Stimulated activated CD8-positive, alpha-beta memory T cell treated with anti-CD3 and anti-CD28 coated beads, Interleukin-15, amount 100 ng/mL, for 48 hours (primary cell): ENCODE measurements at regions not wholly inside any gene's neighbourhood (a gene's known extent, or its start where the extent isn't known, plus 50 kb on each side); places are given as distances from the start of the nearest gene placed in this dataset.

Source experiments
- DNase-seq, 2 donors: peaks; one replicate each; pipeline ENCODE4 v3.0.0-alpha.2; 2020; ENCODE audit warnings: low read depth in 2 of 2

GRCh38 chr14:98803196-98803595, 468.8 kb downstream of the BCL11B start:
- DNase-seq: no peak

- no peak for DNase-seq
These were observed 463.2 kb downstream of the BCL11B start for GRCh38 chr14:98808494-98809407.

- DNase-seq: no peak
These were observed 455.8 kb downstream of the BCL11B start for GRCh38 chr14:98816195-98816594.

- DNase-seq: no peak
These were observed 455.3 kb downstream of the BCL11B start for GRCh38 chr14:98816720-98817119.

GRCh38 chr14:98819132-98819866, 452.7 kb downstream of the BCL11B start:
- DNase-seq: no peak

GRCh38 chr14:98819867-98820206, 452.2 kb downstream of the BCL11B start:
- no peak for DNase-seq

- DNase-seq: no peak
These were observed 449.1 kb downstream of the BCL11B start for GRCh38 chr14:98822917-98823316.

- DNase-seq: no peak
These were observed 445.4 kb downstream of the BCL11B start for GRCh38 chr14:98826618-98827017.

GRCh38 chr14:98834119-98834518, 437.9 kb downstream of the BCL11B start:
- DNase-seq: no peak

- no peak for DNase-seq
These were observed 436.8 kb downstream of the BCL11B start for GRCh38 chr14:98835051-98835824.

- DNase-seq: no peak
These were observed 436.2 kb downstream of the BCL11B start for GRCh38 chr14:98835825-98836100.

- DNase-seq: no peak
These were observed 431.9 kb downstream of the BCL11B start for GRCh38 chr14:98840091-98840490.

GRCh38 chr14:98840511-98840910, 431.5 kb downstream of the BCL11B start:
- DNase-seq: no peak

- DNase-seq: no peak
These were observed 427.5 kb downstream of the BCL11B start for GRCh38 chr14:98844456-98844855.

GRCh38 chr14:98847521-98848468, 424.2 kb downstream of the BCL11B start:
- no peak for DNase-seq

GRCh38 chr14:98853063-98853729, 418.8 kb downstream of the BCL11B start:
- no peak for DNase-seq

GRCh38 chr14:98855926-98856715, 415.9 kb downstream of the BCL11B start:
- DNase-seq: no peak

GRCh38 chr14:98858158-98858557, 413.8 kb downstream of the BCL11B start:
- no peak for DNase-seq

GRCh38 chr14:98858561-98858960, 413.4 kb downstream of the BCL11B start:
- no peak for DNase-seq

- DNase-seq: no peak
These were observed 412.7 kb downstream of the BCL11B start for GRCh38 chr14:98859301-98859700.
